GM19467 (cell line): ENCODE measurements at regions not wholly inside any gene's neighbourhood (a gene's known extent, or its start where the extent isn't known, plus 50 kb on each side); places are given as distances from the start of the nearest gene placed in this dataset.

ENCODE experiments used
- ATAC-seq: cut with Tn5 transposase; IDR thresholded peaks from one replicate; pipeline ENCODE4 v1.9.1; 2021; ENCODE audit warnings: mild to moderate bottlenecking, moderate library complexity; ENCODE audit not compliant: unreplicated experiment

DNA sequence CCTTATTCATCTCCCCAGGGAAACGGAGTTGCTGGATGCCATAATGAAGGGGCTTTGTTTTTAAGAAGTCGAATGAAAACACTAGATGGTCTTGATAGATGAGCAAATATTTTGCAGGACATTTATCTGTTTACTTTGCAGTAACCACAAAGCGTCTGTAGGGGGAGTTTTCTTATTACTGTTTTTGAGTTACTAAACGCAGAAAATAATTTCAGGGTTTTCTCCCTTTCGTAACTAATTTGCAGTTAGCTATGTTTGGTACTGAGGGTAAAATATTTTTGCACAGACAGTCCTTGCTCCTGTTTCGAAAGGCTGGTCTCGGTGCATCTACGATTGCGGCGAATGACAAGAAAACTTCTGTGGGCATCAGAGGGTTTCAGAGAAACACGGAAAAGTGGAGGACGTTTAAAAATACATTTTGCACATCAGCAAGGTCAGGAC lies 505.6 kb upstream of the MKI67 start:
- ATAC-seq = no peak

- ATAC-seq = no peak
Observed at GRCh38 chr10:128632694-128633093, 506.5 kb upstream of the MKI67 start.

- ATAC-seq = no peak
Observed at GRCh38 chr10:128633864-128634540, 507.8 kb upstream of the MKI67 start.

DNA sequence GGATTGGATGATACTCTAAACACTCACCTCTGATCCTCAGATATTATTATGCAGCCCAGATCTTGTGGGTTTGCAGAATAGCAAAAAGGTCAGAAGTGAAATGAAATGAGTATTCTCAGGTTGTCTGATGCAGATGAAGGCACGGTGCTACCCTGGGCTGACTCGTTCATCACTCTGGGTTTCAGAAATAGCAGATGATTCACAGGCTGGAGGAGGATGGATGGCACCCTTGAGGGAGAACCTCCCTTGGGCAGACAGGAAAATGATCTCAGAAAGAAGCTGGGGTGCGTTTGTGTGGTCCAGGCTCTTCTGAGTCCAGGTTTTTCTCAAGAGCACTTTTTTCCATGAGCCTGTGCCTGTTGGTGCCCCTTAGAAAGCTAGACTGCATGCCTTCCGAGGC lies 515.8 kb upstream of the MKI67 start:
- no peak for ATAC-seq

DNA sequence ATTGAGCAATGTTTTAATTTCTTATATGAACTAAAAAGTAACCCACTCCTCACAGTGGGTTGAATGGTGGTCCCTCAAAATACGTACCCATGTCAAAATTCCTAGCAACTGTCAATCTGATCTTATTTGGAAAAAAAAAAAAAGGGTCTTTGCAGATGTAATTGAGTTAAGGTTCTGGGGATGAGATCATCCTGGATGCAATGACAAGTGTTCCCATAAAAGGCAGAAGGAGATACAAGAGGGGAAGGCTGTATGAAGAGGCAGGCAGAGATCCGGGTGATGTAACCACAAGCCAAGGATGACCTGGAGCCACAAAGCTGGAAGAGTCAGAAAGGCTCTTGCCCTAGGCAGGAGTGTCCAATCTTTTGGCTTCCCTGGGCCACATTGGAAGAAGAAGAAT lies 516.3 kb upstream of the MKI67 start:
- no peak for ATAC-seq

- ATAC-seq = no peak
Observed at GRCh38 chr10:128643658-128644057, 517.4 kb upstream of the MKI67 start.

GRCh38 chr10:128645486-128645885 lies 519.3 kb upstream of the MKI67 start:
- ATAC-seq = no peak

DNA sequence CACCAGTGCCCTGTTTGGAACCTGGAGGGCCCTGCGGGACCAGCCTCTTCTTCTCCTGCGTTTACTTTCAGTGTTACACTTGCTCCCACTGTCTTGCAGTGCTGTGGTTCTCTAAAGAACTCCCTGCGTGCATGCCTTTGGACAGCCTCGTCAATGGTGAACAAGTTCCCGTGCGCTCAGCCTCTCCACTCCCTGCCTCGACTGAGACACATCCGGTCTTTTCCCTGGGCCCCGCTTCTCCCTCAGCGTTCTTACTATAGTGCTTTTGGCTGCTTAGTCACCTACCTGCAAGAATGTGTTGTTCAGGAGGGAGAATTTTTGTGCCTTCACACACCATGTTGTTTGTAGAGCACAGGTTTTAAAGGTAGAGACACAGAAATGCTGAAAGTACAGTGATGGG lies 520.7 kb upstream of the MKI67 start:
- ATAC-seq = no peak

DNA sequence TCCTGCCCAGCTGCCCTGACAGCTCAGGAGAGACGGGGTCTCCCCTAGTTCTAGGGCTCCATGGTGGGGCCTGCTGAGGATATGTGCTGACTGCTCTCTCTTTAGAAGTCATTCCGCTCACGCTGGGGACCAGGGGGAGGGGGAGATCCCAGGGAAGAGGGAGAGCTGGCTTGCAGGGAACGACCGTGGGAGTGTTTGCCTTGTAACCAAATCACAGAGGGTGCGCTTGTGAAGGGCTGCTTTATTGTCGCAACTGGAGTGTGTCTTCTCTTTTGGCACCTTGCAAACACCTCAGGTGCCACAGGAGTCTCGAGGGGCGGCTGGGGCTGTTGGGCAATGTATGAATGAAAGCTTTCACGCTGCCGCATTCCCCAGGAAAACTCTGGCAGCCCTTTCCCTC lies 531.3 kb upstream of the MKI67 start:
- ATAC-seq = no peak

- ATAC-seq = no peak
Observed at GRCh38 chr10:128660726-128661125, 534.5 kb upstream of the MKI67 start.

DNA sequence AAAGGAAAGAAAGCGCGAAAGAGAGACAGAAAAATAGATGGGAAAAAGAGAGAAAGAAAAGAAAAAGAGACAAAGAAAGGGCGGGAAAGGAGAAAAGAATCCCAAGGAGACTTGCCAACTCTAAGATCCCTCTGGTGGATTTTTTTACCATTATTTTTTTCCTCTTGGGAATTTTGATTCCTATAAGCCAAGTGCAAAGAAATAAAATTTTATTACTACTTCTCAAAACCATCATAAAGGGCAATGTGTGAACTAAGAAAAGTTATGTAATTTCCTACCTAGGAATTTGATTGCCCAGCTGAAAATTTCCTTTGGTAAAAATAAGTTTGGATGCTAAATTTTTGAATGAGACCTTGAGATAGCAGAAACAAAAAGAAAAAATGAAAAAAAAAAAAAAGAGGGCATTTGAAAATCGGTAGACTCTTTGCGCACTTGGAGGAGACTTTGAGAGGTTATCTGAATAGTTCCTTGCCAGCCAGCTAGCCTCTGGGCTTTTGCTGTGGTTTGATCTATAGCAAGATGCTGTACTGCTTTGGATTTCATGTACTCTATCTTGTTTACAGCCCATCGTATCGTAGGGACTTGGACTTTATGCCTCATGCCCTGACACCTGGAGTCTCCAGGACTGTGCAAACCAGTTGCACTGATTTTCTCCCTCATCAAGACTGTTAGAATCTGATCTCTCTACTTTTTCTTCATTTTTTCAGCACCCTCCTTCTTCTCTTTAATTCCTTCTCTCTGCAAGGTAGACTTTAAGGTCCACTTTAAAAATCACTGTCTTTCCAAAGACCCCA lies 535.4 kb upstream of the MKI67 start:
- no peak for ATAC-seq

- ATAC-seq = no peak
Observed at GRCh38 chr10:128662520-128662919, 536.3 kb upstream of the MKI67 start.

DNA sequence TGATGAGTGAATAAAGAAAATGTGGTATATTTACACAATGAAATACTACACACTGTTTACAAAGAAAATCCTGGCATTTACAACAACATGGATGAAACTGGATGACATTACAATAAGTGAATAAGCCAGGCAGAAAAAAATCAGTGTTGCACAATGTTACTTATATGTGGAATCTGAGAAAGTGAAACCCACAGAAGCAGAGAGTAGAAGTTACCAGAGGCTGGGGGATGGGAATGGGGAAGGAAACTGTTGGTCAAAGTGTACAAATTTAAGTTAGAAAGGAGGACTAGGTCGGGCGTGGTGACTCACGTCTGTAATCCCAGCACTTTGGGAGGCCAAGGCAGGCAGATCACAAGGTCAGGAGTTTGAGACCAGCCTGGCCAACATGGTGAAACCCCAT lies 538.5 kb upstream of the MKI67 start:
- no peak for ATAC-seq

- no peak for ATAC-seq
Observed at GRCh38 chr10:128675405-128675804, 549.2 kb upstream of the MKI67 start.

- no peak for ATAC-seq
Observed at GRCh38 chr10:128680116-128680515, 553.9 kb upstream of the MKI67 start.

- ATAC-seq = no peak
Observed at GRCh38 chr10:128684215-128684614, 558.0 kb upstream of the MKI67 start.

DNA sequence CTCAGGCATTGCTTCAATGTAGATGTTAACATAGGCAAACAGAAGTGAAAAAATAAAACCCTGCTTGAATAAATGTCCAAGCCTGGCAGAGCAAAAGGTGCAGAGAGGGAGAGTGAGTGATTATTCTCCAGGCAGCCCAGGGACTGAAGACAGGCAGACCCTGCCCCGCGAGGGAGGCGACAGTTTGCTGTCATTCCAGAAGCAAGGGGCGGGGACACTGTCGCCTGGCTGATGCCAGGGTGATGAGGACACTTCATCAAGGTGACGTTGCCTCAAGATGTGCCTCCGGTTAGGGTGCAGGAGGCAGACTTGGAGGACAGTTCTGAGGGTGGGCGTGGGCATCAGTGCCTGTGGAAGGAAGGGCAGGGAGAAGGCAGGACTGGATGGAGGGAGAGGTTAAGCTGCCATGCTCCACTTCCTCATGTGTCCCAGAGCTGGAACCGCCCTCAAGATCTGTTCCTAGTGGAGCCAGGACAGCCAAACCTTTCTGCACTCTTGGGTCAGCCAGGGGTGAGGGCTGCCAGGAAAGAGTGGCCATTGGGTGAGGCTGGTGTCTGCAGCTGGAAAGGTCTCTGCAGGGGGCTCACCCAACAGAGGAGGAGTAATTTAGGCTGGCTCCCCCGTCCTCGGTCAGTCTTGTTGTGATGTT lies 560.5 kb upstream of the MKI67 start:
- no peak for ATAC-seq

- ATAC-seq = no peak
Observed at GRCh38 chr10:128687408-128687807, 561.2 kb upstream of the MKI67 start.

GRCh38 chr10:128687927-128688549 lies 561.8 kb upstream of the MKI67 start:
- no peak for ATAC-seq

- ATAC-seq = no peak
Observed at GRCh38 chr10:128689667-128690066, 563.4 kb upstream of the MKI67 start.

DNA sequence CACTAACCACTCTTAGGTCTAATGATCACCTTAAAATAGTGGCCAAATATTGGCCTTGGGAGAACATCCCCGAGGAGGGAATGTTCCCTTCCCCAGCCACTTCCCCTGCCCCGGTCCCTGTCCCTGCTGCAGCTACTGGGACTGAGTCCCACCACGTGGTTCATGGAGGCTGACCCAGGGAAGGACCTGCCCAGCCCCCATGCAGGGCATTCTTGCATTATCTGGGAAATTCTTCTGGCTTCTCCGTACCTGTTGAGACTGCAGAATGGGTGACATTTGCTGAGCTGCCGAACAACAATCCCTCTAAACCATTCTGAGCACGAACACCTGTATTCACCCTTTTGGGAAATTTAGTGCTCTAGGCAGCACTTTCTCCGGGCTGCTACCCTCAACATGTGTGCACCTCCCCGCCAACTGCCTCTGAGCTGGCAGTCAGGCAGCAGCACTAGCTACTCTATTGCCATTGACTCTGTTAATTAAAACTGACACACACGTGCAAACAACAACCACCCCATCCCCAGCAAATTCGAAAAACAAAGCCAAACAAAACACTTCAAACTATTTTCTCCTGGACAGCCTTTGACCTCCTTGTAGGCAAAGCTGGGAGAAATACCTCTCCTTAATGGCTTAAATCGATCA lies 567.4 kb upstream of the MKI67 start:
- no peak for ATAC-seq
